HepG2 (cell line): ENCODE measurements at regions not wholly inside any gene's neighbourhood (a gene's known extent, or its start where the extent isn't known, plus 50 kb on each side); places are given as distances from the start of the nearest gene placed in this dataset.

Experiments
- ATAC-seq: fragments of 200-7000 bp; cut with Tn5 transposase; 3 replicates; pipeline ENCODE4 v1.9.1; 2020; ENCODE audit warnings: mild to moderate bottlenecking, moderate library complexity
- BruUV-seq: library from RNA; stranded (reverse); fragments of 400-500 nt; replicated peaks from 2 replicates; lab custom pipeline; 2021; lab: Mats Ljungman, UMichigan
- CTCF ChIA-PET: fragments of 300-600 bp; formaldehyde crosslinking; extraction: SDS; loops from one replicate; lab custom pipeline; 2021; ENCODE audit warnings: low total read pairs, inconsistent platforms, low intra/inter-chr PET ratio; lab: Yijun Ruan, JAX
- POLR2A ChIA-PET: fragments of 350-600 bp; sonication (Branson Sonifier 250); formaldehyde crosslinking; loops from one replicate; lab custom pipeline; 2020; ENCODE audit warnings: antibody characterized with exemption, inconsistent platforms; lab: Yijun Ruan, JAX
- DNase-seq: peaks from one replicate; pipeline ENCODE4 v3.0.0-alpha.2; 2015; ENCODE audit warnings: low spot score
- FAIRE-seq: peaks from 3 replicates; lab custom pipeline; 2011; peaks lifted over from hg19 to GRCh38; lab: Jason Lieb, UNC
- H2AFZ ChIP-seq: one replicate; pipeline ENCODE4 v1.6.1; 2011; ENCODE audit warnings: low read length, inconsistent platforms
- H3K27ac ChIP-seq: fragments of 300-600 bp; 3 replicates; pipeline ENCODE4 v1.8.0; 2011; ENCODE audit warnings: mixed run types, mild to moderate bottlenecking, mixed read lengths, low read length, inconsistent platforms; ENCODE audit not compliant: insufficient read depth; ENCODE audit errors: extremely low read length
- H3K27me3 ChIP-seq, 2 experiments: fragments of 200-600 bp in 1 of 2; 2 replicates in 1 of 2; 3 replicates in 1 of 2; pipeline versions ENCODE4 v1.6.0 to v1.8.0; 2011; ENCODE audit warnings: low read length in 2 of 2, mild to moderate bottlenecking in 2 of 2, moderate library complexity in 2 of 2, inconsistent platforms in 1 of 2; ENCODE audit not compliant: insufficient read depth in 2 of 2, control insufficient read depth in 1 of 2
- H3K36me3 ChIP-seq, 2 experiments: fragments of 200-600 bp in 1 of 2; replicated peaks in 1 of 2; 2 replicates in 1 of 2; 3 replicates in 1 of 2; pipeline versions ENCODE4 v1.5.1 to v1.8.0; 2011; ENCODE audit warnings: low read length in 2 of 2, inconsistent platforms in 1 of 2; ENCODE audit not compliant: insufficient read depth in 2 of 2, control insufficient read depth in 1 of 2
- H3K4me1 ChIP-seq: 2 replicates; pipeline ENCODE4 v1.5.1; 2012; ENCODE audit warnings: low read length, inconsistent platforms; ENCODE audit not compliant: insufficient read depth
- H3K4me2 ChIP-seq: 2 replicates; pipeline ENCODE4 v1.6.0; 2011; ENCODE audit warnings: low read depth, low read length, inconsistent platforms
- H3K4me3 ChIP-seq, 3 experiments: fragments of 200-600 bp in 1 of 3; sonication (generic), shearing (Covaris generic) in 1 of 3; replicated peaks in 1 of 3; 2 replicates each; pipeline ENCODE4 v1.5.1; 2011 to 2016; ENCODE audit warnings: low read length in 3 of 3, inconsistent platforms in 2 of 3, low read depth in 2 of 3, mild to moderate bottlenecking in 2 of 3, control low read depth in 1 of 3, mixed read lengths in 1 of 3; ENCODE audit not compliant: insufficient read depth in 1 of 3
- H3K79me2 ChIP-seq: one replicate; pipeline ENCODE4 v1.6.1; 2011; ENCODE audit warnings: low read length, inconsistent platforms; ENCODE audit not compliant: insufficient read depth
- H3K9ac ChIP-seq: 2 replicates; pipeline ENCODE4 v1.6.0; 2011; ENCODE audit warnings: mild to moderate bottlenecking, low read depth, low read length, inconsistent platforms; ENCODE audit not compliant: insufficient read depth
- H3K9me3 ChIP-seq: 2 replicates; pipeline ENCODE4 v1.5.1; 2012; ENCODE audit warnings: mild to moderate bottlenecking, low read length
- H4K20me1 ChIP-seq: 2 replicates; pipeline ENCODE4 v1.6.0; 2011; ENCODE audit warnings: inconsistent platforms, mild to moderate bottlenecking, low read length, moderate library complexity; ENCODE audit not compliant: insufficient read depth
- BORCS8-MEF2B ChIP-seq: sonication (generic); formaldehyde crosslinking; IDR thresholded peaks from 2 replicates; pipeline ENCODE4 v1.8.0; 2022; ENCODE audit warnings: mild to moderate bottlenecking, missing genetic modification reagents
- CCAR2 ChIP-seq: fragments of 200-400 bp; formaldehyde crosslinking; optimal IDR thresholded peaks from 2 replicates; pipeline ENCODE3; 2018; ENCODE audit warnings: low read depth, mild to moderate bottlenecking, low read length, moderate library complexity
- ZNF34 ChIP-seq: sonication (generic); formaldehyde crosslinking; IDR thresholded peaks from 2 replicates; pipeline ENCODE4 v1.4.0; 2020; ENCODE audit warnings: mild to moderate bottlenecking, missing genetic modification reagents, borderline replicate concordance
- WGBS: methylation state at CpG from one replicate; pipeline ENCODE4 v1.1.6; 2017; ENCODE audit warnings: low lambda C conversion rate; 5-methylcytosine and 5-hydroxymethylcytosine counted together
- in situ Hi-C: cut with HindIII; loops from 2 replicates; pipeline ENCODE4 v1.10.0; 2017; ENCODE audit warnings: low pct_unique_long_range_greater_than_20kb; ENCODE audit not compliant: extremely low pct_ligation_motif_present
- intact Hi-C: fragments of 100-400 bp; cut with micrococcal nuclease; formaldehyde crosslinking; loops from one replicate; pipeline ENCODE4 v1.10.0; 2022; ENCODE audit not compliant: unreplicated experiment
- TF ChIP-seq, protein P1 (sequence below): sonication (generic); formaldehyde crosslinking; IDR thresholded peaks from 2 replicates; pipeline ENCODE4 v1.4.0; 2020; ENCODE audit warnings: missing genetic modification reagents, mild to moderate bottlenecking, borderline replicate concordance

DNA sequence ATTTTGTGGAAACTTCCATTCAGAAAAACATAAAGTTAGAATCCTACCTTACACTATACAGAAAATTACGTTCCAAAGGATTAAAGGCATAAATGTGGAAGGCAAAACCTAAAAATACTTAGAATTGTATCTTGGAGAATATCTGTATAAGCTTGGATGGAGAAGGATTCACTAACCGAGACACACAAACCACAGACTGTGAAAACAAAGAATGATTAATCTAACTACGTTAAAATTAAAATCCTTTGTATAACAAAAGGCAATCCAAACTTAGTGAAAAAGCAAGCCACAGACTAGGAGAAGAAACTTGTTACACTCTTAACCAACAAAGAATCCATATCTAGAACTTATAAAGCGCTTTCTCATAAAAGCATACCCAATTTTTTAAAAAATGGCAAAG is 678.8 kb downstream of the INHBA start:
- H3K9ac ChIP-seq, result no peak overlapping the region
- no peak overlapping the region for H3K4me2 ChIP-seq
- TF ChIP-seq, protein P1, sequence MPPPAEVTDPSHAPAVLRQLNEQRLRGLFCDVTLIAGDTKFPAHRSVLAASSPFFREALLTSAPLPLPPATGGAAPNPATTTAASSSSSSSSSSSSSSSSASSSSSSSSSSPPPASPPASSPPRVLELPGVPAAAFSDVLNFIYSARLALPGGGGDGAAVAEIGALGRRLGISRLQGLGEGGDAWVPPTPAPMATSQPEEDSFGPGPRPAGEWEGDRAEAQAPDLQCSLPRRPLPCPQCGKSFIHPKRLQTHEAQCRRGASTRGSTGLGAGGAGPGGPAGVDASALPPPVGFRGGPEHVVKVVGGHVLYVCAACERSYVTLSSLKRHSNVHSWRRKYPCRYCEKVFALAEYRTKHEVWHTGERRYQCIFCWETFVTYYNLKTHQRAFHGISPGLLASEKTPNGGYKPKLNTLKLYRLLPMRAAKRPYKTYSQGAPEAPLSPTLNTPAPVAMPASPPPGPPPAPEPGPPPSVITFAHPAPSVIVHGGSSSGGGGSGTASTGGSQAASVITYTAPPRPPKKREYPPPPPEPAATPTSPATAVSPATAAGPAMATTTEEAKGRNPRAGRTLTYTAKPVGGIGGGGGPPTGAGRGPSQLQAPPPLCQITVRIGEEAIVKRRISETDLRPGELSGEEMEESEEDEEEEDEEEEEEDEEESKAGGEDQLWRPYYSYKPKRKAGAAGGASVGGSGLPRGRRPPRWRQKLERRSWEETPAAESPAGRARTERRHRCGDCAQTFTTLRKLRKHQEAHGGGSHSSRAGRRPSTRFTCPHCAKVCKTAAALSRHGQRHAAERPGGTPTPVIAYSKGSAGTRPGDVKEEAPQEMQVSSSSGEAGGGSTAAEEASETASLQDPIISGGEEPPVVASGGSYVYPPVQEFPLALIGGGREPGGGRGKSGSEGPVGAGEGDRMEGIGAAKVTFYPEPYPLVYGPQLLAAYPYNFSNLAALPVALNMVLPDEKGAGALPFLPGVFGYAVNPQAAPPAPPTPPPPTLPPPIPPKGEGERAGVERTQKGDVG (CRISPR knock-in tag), result no peak
- TF ChIP-seq ZNF34 (CRISPR knock-in tag) (no peak), BORCS8-MEF2B (CRISPR knock-in tag) (no peak)
- H3K27me3 ChIP-seq, result no peaks in the 10 kb centered on the region
- FAIRE-seq (no peak), ATAC-seq (no peak), DNase-seq (no peak)
- ChIA-PET POLR2A (no interaction called here), CTCF (no interaction called here)
- no TSS peak for BruUV-seq
- intact Hi-C loops, result no loop called here
- H3K4me3 ChIP-seq, result no peak overlapping the region
- in situ Hi-C loops, result no loop called here
- no peaks in the 10 kb centered on the region for H3K79me2 ChIP-seq
- H4K20me1 ChIP-seq, result no peaks in the 10 kb centered on the region; the same call in 1 of the 2 replicates
- H2AFZ ChIP-seq, result no peak overlapping the region
- no peaks in the 10 kb centered on the region for H3K9me3 ChIP-seq
- H3K27ac ChIP-seq, result no peak overlapping the region
- H3K4me1 ChIP-seq, result no peaks in the 10 kb centered on the region
- WGBS, result 22% methylated on average over 4 of the region's 4 CpGs
- H3K36me3 ChIP-seq, result no peaks in the 10 kb centered on the region

- CTCF ChIA-PET, result no interaction called here
- H3K27me3 ChIP-seq, result no peaks in the 10 kb centered on the region
- no peaks in the 10 kb centered on the region for H3K4me1 ChIP-seq
- FAIRE-seq (no peak), ATAC-seq (no peak), DNase-seq (no peak)
- WGBS, result 3% methylated on average over 1 of the region's 1 CpG
- TF ChIP-seq CCAR2, result no peak
- in situ Hi-C loops (no loop called here), intact Hi-C loops (no loop called here)
- no peaks in the 10 kb centered on the region for H3K79me2 ChIP-seq
- no peak overlapping the region for H3K4me2 ChIP-seq
- H2AFZ ChIP-seq, result no peak overlapping the region
- H3K9me3 ChIP-seq, result no peaks in the 10 kb centered on the region
- no peaks in the 10 kb centered on the region for H3K36me3 ChIP-seq
- no peak overlapping the region for H3K27ac ChIP-seq
- H3K4me3 ChIP-seq, result no peak overlapping the region
- no peak overlapping the region for H3K9ac ChIP-seq
- POLR2A ChIA-PET, result no interaction called here
- BruUV-seq, result no TSS peak
- H4K20me1 ChIP-seq, result no peaks in the 10 kb centered on the region; the same call in 1 of the 2 replicates
Observed at GRCh38 chr7:41020056-41020455, 682.8 kb downstream of the INHBA start.
